Testis (tissue), 2 donors: ENCODE measurements at regions not wholly inside any gene's neighbourhood (a gene's known extent, or its start where the extent isn't known, plus 50 kb on each side); places are given as distances from the start of the nearest gene placed in this dataset.

Experiments used
- POLR2A ChIP-seq: fragments of 450-650 bp; IDR thresholded peaks from one replicate; pipeline ENCODE4 v1.6.1; 2017; ENCODE audit warnings: antibody characterized with exemption, mild to moderate bottlenecking, moderate library complexity
- TF ChIP-seq, protein P1 (sequence below), 3 experiments: fragments of 450-650 bp in 2 of 3; fragments of 200-600 bp in 1 of 3; sonication (generic) in 1 of 3; IDR thresholded peaks; one replicate each; pipeline ENCODE4 v1.5.1; 2016 to 2019; ENCODE audit warnings: antibody characterized with exemption in 3 of 3, mild to moderate bottlenecking in 2 of 3, moderate library complexity in 1 of 3

DNA sequence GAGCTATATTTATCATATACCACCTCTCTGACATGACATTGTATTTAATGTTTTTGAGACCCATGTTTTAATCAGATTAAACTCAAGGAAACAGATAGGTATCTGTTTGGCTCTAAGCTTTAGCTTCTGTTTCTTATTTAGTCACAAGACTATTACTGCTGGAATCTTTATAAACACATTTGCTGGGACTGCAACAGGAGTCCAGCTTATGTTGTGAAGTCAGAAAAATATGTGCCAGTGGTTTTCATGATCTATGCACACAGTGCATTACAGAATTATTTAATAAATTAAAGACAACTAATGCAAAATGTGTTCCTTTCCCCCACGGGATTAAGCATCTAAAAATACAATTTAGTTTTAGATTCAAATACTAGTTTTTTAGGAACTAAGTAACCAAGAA lies 338.9 kb downstream of the ZEB2 start:
- TF ChIP-seq, protein P1, sequence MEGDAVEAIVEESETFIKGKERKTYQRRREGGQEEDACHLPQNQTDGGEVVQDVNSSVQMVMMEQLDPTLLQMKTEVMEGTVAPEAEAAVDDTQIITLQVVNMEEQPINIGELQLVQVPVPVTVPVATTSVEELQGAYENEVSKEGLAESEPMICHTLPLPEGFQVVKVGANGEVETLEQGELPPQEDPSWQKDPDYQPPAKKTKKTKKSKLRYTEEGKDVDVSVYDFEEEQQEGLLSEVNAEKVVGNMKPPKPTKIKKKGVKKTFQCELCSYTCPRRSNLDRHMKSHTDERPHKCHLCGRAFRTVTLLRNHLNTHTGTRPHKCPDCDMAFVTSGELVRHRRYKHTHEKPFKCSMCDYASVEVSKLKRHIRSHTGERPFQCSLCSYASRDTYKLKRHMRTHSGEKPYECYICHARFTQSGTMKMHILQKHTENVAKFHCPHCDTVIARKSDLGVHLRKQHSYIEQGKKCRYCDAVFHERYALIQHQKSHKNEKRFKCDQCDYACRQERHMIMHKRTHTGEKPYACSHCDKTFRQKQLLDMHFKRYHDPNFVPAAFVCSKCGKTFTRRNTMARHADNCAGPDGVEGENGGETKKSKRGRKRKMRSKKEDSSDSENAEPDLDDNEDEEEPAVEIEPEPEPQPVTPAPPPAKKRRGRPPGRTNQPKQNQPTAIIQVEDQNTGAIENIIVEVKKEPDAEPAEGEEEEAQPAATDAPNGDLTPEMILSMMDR (IDR thresholded peaks at IDR 0.05) = no peak
- TF ChIP-seq POLR2A = no peak
